ENCODE measurements at regions not wholly inside any gene's neighbourhood (a gene's known extent, or its start where the extent isn't known, plus 50 kb on each side); places are given as distances from the start of the nearest gene placed in this dataset.

DNA sequence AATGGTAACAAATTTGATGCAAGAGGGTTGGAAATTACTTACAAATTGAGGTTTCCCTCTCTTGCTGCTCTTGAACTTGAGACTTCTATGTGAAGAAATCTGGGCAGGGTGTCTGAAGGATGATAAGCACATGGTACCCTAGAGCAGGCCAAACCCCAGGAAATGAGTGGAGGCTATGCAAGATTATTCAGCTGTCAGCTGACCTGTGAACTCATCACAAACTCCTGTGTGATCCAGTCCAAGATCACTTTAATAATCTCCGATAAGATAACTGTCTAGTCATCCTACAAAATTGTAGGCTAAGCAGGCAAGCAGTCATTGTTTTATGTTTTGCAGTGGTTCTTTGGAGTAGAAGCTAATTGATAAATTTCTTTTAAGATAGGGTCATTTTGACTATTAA lies 213.1 kb downstream of the BTBD3 start:
- no peaks in the 10 kb centered on the region for H4K20me1 ChIP-seq (replicated peaks; ENCODE audit: control insufficient read depth, extremely low read depth, insufficient read depth, low read length)
- H3K27me3 ChIP-seq (ENCODE audit: control insufficient read depth in 2 of 2, insufficient read depth in 2 of 2, low read length in 2 of 2) = no peaks in the 10 kb centered on the region
- no peak overlapping the region for H3K9ac ChIP-seq (replicated peaks; ENCODE audit: extremely low read depth, insufficient read depth, low read length)
- no peaks in the 10 kb centered on the region for H3K4me1 ChIP-seq (ENCODE audit: control insufficient read depth, extremely low read depth, insufficient read depth, low read length)
- no peak for DNase-seq (ENCODE audit: low read depth, low spot score)
- H3K9me1 ChIP-seq (replicated peaks; ENCODE audit: control insufficient read depth, extremely low read depth, insufficient read depth, low read length) = no peaks in the 10 kb centered on the region
- H3K36me3 ChIP-seq (ENCODE audit: control insufficient read depth in 2 of 2, extremely low read depth in 1 of 2, insufficient read depth in 2 of 2, low read length in 2 of 2) = no peaks in the 10 kb centered on the region
- ChIA-PET POLR2A (no interaction called here), CTCF (no interaction called here)
- TF ChIP-seq, protein P1, sequence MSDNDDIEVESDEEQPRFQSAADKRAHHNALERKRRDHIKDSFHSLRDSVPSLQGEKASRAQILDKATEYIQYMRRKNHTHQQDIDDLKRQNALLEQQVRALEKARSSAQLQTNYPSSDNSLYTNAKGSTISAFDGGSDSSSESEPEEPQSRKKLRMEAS (IDR thresholded peaks at IDR 0.05; ENCODE audit: insufficient read depth, insufficient read length) = no peak
- TF ChIP-seq, protein P2, sequence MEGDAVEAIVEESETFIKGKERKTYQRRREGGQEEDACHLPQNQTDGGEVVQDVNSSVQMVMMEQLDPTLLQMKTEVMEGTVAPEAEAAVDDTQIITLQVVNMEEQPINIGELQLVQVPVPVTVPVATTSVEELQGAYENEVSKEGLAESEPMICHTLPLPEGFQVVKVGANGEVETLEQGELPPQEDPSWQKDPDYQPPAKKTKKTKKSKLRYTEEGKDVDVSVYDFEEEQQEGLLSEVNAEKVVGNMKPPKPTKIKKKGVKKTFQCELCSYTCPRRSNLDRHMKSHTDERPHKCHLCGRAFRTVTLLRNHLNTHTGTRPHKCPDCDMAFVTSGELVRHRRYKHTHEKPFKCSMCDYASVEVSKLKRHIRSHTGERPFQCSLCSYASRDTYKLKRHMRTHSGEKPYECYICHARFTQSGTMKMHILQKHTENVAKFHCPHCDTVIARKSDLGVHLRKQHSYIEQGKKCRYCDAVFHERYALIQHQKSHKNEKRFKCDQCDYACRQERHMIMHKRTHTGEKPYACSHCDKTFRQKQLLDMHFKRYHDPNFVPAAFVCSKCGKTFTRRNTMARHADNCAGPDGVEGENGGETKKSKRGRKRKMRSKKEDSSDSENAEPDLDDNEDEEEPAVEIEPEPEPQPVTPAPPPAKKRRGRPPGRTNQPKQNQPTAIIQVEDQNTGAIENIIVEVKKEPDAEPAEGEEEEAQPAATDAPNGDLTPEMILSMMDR (IDR thresholded peaks at IDR 0.05; ENCODE audit: extremely low read depth in 1 of 2, insufficient read depth in 1 of 2, low read depth in 1 of 2, low read length in 2 of 2) = no peak
- no peak for TF ChIP-seq FOS (IDR thresholded peaks at IDR 0.05; ENCODE audit: borderline replicate concordance, insufficient read depth, low read length)
- TF ChIP-seq POLR2AphosphoS5 (IDR thresholded peaks at IDR 0.05; ENCODE audit: insufficient read depth, low read depth, low read length) = no peak
- TF ChIP-seq MYC (IDR thresholded peaks at IDR 0.05; ENCODE audit: low read depth, low read length) = no peak
- no peak for TF ChIP-seq POLR2A (IDR thresholded peaks at IDR 0.05; ENCODE audit: low read depth, low read length)
- no peak for TF ChIP-seq GATA2 (IDR thresholded peaks at IDR 0.05; ENCODE audit: insufficient read depth, insufficient read length, low read depth, low read length)
- no peak for TF ChIP-seq EZH2 (IDR thresholded peaks at IDR 0.05; ENCODE audit: borderline replicate concordance, low read depth, low read length, severe bottlenecking)
- TF ChIP-seq JUN (IDR thresholded peaks at IDR 0.05; ENCODE audit: borderline replicate concordance, insufficient read depth, insufficient read length, low read depth) = no peak
- H2AFZ ChIP-seq (ENCODE audit: low read depth, low read length) = no peak overlapping the region
- no peak for FAIRE-seq
- H3K4me2 ChIP-seq (ENCODE audit: insufficient read depth, low read length) = no peak overlapping the region
- BruUV-seq (replicated peaks) = no TSS peak
- H3K27ac ChIP-seq (ENCODE audit: insufficient read depth, low read depth, low read length) = no peak overlapping the region
- intact Hi-C loops (cut with micrococcal nuclease) = no loop called here
- dilution Hi-C loops (cut with MboI; ENCODE audit: extremely low pct_ligation_motif_present, low sequenced_read_pairs) = no loop called here
- H3K4me3 ChIP-seq (replicated peaks in 1 of 3; ENCODE audit: insufficient read depth in 1 of 3, low read depth in 1 of 3, low read length in 3 of 3) = no peak overlapping the region
- H3K79me2 ChIP-seq (ENCODE audit: control insufficient read depth, insufficient read depth, low read length) = no peaks in the 10 kb centered on the region
- peaks cover 2% of the 10 kb centered on the region for H3K9me3 ChIP-seq (replicated peaks; ENCODE audit: control insufficient read depth, insufficient read depth, low read length)
